ENCODE measurements at regions not wholly inside any gene's neighbourhood (a gene's known extent, or its start where the extent isn't known, plus 50 kb on each side); places are given as distances from the start of the nearest gene placed in this dataset.
"Not testable (repeated sequence)": the region's sequence is repeated elsewhere in the genome, so short reads cannot be mapped to it uniquely, and the experiment has no call there.

DNA sequence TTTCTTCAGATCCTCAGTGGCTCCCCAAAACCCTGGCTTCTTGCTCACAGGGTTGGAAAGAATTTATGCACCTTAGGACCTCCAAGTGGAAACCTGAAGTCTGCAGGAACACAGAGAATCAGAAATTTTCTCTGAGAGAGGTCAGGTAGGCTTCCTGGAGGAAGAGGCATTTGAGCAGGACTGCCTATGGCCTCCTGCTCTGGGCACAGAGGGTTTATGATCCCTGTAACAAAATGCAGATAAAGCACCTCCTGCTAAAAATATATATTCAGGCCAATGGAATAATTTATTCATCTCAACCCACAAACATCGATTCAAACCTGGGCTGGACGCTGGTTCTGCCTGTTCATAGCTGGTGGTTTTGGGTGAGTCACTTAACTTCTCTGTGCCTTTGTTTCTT, 68.1 kb upstream of the FGF3 start:
- no peak for FAIRE-seq

DNA sequence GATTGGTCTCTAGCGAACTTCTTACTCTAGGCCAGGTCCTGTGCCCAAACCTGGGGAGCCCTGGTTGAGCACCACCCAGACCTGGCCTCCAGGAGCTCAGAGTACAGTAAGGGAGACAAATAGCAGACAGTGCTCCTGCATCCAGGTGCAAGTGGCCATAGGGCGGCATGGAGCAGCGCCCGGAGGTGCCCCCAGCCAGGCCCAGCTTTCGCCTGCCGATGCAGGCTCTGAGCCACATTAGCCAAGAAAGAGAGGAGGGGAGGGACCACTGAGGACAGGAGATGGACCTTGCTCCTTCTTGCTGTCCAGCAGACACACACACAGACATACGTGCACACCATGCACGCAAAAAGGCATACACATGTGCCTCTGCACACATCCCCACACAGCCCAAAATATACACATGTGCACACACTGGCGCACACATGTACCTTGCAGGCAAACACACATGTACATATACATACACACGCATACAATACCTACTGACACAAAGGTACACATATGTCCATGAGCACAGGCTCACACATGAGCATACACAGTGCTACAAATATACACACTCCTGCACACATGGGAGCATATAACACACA, 68.7 kb upstream of the FGF3 start:
- no peak for FAIRE-seq

DNA sequence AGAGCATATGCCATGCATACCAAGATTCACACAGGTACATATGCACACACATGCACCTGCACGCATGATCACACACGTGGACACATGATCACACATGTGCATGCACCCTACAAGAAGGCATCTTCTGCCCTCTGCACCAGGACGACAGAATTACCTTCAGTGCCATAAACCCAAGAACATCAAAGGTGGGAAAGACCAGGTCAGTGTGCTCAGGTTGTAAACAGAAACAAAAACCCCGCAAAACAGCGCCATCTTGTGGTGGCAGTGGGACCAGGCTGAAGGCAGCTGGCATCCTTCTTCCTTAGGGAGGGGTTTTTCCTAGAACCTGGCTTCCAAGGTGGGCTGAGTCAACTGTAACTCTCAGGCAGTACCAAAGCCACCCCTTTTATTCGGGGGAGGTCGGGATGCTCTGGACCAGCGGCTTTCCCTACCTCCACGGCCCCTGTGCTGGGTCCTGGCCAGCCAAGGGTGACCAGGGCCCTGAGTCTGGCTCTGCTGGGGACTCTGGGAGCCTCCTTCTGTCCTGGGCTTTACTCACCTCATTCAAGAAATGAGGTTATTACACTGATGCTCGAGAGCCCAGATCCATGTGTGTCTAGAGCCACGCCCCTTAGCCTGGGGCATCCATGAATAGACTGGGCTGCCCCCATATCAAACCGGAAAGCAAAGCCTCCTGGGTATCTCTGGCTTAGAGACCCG, 69.4 kb upstream of the FGF3 start:
- no peak for FAIRE-seq

DNA sequence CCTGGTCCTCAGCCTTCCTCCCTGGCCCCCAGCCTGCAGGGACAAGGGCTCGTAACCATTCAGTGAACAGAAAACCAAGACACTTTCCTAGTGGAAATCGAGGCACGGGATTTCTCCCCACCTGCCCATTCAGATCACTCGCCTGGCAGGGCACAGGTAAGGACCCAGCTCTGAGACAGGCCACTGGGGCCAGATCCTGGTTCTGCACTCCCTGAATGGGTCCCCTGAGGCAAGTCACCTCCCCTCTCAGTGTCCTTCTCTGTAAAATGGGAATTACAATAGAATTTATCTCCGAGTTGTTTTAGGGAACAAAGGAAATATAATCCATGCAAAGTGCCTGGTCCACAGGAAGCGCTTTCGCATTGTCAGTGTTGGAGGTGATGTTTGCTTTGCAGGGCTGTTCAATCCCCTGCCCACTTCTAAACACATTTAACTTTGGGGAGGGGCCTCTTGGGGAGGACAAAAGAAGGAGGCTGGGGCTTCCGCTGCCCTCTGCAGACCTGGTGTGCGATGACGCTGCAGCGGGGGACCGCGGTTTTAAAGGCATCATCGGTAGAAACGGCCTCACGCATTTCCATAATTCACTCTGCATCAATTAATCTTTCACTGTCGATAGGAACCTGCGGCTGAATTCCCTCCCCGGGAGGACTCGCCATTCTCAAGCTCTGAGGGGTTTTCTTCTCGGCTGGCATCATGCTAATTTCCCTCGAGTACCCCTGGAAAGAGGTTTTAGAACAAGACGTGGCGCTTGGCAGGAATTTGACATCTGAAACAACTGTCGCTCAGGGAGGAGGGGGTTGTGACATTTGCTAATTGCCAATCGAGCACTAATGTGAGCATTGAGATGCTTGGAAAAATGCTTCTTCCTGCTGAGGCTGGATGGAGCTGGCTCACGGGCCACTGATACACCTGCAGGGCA, 70.4 kb upstream of the FGF3 start:
- no peak for FAIRE-seq

DNA sequence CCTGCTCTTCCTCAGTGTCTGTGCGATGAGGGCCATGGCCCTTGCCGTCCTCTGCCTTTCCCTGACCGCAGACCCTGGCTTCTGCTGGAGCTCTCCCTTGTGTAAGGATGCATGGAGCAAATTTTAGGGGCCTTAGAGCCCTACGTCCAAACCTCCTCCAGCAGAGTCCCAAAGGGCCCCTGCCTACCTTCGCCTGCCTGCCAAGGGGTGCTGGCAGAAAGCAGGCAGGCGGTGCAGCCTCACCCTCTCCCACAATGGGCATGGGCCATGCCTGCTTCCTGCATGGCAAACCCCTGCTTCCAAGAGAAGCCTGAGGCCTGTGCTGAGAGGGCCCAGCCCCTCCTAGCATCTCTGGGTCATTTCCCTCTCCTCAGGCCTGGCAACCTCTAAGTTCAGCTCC, 71.3 kb upstream of the FGF3 start:
- no peak for FAIRE-seq

DNA sequence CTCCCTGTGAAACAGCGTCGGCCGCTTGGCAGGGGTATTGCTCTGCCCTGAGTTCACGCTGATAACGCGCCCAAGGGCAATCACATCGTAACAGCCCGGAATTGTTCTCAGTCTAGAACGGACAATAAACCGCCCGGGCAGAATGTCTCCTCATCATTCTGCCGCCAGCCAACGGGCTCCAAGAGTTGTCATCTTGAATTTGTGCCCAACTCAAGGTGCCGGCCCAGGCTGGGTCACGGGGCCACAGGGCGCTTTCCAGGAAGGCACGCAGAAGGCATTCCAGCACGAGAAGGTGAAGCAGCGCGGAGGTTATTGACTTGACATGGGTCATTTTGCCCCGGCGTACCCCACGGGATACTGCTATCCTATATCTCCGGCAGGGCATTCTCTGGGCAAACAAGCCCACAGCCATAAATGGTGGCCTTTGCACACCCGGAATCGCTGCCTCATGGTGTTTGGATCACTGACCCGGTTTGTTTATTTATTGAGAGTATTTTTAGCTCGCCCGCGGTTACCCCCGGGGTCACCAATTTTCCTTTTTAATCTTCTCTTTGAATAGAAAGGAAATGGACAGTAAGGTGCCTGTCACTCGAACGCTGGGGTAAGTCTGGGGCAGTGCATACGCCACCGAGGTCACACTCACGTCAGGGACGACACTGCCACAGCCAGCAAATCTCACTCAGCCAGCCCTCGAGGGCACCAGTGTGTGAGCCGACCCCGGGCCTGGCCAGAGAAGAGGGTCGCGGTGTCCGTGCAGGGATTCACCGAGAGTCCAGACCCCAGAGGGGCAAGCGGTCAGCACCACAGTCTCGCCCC, 72.4 kb upstream of the FGF3 start:
- FAIRE-seq: no peak

DNA sequence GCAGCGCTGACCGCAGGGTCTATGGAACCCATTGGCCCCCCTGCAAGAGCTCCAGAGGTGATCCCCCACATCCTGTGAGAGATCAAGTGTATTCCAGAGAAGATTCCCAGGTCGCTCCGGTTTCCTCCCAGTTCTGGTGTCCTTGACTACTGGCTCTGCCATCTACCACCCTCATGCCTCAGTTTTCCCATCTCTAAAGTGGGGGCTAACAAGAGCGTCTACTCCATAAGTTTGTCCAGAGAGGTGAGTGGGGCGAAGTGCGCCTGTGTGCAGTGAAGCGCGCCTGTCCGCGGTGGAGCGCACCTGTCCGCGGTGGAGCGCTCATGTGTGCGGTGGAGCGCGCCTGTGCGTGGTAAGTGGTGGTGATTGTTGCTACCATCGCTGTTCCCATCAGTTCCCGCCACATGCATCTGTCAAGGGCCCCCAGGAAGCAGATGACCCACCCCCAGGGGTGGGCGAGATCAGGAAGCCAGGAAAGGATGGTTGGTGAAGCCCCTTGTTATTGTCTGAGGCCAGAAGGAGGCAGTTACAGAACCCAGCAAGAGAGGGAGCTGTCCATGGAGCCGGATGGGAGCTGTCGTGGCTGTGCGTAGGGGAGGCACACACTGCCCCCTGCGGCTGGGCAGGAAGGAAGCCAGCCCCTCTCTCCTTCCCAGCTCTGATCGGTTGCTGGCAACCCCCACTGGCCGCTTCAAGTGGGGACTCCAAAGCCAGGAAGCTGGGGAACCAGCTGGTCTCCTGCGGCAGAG, 73.2 kb upstream of the FGF3 start:
- no peak for FAIRE-seq

DNA sequence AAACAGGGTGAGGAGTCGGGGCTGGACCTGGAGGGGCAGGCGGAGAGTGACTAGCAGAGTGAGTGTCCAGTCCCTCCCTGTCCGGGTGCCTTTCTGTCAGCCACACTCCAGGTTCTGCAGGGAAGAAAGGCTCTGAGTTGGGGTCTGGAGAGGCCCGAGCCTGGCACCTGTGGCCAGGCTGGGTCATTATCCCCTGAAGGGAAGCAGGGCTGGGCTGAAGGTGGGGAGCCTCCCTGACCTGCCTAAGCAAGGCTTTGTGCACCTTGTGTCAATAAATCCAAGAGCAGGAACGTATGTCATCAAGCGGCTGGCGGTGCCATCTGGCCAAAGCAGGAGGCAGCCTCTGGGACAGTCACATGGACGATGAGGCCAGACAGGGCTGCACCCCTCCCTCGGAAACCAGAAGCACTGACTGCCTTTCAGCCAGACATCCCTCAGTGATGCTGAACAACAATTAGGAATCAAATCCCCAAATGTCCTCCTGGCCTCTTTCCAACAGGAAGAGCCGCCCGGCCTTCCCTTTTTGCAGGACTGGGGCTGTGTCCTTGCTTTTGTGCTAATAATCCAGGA, 73.9 kb upstream of the FGF3 start:
- no peak for FAIRE-seq

DNA sequence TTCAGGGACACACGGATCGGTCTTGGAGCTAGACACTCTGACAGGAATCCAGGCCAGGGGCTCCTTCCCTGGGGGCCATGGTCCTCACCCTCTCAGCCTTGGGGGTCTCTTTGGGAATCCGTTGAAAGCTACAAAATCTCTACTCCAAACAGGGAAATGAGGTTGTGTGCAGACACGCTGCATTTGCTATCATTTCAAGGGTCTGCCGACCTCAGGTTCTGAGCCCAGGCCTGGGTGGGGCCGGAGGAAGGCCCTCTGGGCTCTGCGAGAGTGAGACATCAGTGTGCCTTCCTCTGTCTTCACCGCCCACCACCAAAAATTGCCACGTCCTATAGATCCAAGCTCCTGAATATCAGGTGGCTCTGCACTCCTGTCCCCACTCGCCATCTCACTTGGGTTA, 74.4 kb upstream of the FGF3 start:
- no peak for FAIRE-seq

DNA sequence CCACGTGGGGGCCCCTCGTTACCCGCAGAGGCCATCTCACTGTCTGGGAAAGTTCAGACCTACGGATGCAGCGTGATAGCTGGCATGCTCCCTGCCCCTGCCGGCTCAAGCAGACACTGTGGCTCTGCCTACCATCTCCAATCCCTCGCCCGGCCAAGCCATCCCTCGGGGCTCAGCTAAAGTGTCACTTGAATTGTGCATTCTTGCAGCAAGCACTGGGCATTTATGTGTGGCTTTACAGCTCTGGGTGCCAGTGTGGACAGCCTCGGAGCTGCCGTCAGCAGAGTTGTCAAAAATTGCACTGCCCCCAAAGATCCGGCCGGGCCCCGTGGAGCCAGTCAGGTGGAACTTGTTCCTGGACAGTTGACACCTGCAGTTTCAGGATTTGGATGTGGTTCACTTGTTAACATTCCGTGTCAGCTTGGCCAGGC, 75.0 kb upstream of the FGF3 start:
- no peak for FAIRE-seq

DNA sequence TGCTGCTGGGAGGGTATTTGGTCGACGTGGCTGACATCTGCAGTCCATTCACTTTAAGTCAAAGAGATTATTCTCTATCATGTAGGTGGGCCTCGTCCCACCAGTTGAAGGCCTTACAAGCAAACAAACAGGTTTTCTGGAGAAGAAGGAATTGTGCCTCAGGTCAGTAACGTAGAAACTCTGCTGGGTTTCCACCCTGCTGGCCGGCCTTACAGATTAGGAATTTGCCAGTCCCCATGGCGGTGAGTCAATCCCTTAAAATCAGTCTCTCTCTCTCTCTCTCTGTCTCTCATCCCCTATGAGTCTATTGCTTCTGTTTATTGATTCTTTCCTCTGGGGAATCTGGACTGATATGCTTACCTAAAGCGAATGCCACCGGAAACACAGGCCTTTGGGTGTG, 75.4 kb upstream of the FGF3 start:
- FAIRE-seq: no peak

DNA sequence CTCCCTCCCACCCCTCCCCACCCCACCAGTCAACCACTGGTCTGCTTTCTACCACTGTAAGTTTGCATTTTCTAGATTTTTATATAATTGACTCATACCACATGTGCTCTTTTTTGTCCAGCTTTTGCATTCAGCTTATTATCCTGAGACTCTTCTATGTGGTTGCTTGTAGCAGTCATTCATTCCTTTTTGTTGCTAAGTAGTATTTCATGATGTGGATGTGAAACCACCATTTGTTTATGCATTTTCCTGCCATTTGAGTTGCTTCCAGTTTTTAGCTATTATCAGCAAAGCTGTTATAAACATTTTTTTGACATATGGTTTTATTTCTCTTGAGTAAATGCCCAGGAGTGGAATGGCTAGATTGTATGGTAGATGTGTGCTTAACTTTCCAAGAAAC, 77.0 kb upstream of the FGF3 start:
- no peak for FAIRE-seq

DNA sequence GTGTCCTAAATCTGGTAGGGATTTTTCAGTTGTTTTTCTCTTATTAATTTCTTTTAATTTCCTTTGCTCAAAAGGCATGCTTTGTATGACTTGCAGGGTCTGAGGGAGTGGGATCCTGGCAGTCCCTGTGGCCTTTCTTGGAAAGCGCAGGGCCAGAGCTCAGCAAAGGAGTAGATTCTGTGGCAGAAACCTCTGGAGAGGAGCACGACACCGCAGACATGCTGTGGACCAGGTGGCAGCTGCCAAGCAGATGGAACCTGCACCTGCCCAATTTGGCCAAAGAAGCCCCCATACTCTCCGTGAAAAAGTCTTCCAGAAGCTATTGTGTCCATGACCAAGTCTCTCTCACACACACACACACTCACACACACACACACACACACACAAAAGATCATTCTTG, 78.9 kb upstream of the FGF3 start:
- FAIRE-seq: no peak

DNA sequence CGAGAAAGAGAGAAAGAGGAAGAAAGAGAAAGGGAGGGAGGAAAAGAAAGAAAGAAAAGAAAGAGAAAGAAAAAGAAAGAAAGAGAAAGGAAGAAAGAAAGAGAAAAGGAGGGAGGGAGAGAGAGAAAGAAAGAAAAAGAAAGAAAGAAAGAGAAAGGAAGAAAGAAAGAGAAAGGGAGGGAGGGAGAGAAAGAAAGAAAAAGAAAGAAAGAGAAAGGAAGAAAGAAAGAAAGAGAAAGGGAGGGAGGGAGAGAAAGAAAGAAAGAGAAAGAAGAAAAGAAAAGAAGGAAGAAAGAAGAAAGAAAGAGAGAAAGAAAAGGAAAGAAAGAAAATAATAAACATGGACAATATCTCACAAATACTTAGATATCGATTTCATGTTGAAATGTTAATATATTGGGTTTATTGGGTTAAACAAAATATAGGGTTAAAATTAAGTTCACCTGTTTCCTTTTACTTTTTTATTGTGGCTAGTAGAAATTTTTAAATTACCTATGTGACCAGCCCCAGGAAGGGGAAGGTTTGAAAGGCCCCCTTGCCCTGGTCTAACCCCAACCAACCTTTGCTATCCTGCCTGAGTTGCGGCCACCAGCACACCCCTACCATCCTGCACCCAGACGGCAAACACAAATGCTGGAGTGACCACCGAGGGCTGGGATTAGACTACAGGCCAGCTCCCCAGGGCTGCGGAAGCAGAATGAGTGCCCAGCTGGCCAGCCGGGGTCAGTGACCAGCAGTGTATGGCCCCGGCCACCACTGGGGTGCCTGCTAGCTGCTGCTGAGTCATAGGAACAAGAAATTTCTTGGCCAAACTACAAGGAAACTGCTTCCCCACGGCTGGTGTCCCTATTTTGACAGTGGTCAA, 81.0 kb upstream of the FGF3 start:
- no peak for FAIRE-seq

DNA sequence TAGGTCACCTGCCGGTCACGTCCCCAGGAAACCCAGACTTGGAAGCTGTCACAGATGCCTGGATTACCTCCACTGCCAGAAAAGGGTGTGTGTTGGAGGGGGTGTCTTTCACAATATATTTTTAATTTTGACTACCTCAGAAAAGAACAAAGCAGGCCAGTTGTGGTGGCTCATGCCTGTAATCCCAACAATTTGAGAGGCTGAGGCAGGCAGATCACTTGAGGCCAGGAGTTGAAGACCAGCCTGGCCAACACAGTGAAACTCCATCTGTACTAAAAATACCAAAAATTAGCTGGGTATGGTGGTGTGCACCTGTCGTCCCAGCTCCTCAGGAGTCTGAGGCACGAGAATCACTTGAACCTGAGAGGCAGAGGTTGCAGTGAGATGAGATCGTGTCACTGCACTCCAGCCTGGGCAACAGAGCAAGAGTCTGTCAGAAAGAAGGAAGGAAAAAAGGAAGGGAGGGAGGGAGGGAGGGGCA, 81.6 kb upstream of the FGF3 start:
- not testable (repeated sequence) for FAIRE-seq

DNA sequence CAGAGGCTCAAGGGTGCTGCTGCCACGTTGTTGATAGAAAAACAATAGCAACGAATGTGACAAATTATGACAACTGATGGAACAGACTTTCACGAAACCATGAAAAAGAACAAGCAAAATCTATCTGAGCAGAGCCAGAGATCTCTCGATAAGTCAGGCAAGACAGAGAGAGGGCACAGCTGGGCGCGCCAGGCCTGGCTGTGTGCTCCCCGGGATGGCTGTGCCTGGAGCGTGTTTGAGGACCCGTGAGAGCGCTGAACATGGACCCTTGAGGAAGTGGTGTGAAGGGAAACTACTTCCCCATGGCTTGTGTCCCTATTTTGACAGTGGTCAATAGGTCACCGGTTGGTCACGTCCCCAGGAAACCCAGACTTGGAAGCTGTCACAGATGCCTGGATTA, 83.1 kb upstream of the FGF3 start:
- FAIRE-seq: no peak

DNA sequence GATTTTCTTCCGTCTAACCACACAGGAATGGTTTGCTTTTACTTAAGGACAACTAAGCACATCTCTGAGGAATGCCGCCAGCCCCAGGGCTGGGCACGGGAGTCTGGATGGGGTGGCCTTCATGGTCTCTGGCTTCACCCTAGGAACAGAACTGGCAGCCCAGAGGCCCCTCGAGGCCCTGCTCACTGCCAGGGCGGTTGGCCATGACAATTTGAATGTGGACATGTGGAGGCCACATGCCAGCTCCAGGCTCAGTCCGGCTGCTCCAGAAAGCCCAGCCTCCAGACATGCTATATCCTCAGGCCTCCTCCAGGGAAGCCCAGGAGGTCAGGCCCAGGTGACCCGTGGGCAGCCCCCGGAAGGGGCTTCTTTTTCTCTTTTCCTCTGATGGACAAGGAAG, 84.0 kb upstream of the FGF3 start:
- FAIRE-seq: no peak

DNA sequence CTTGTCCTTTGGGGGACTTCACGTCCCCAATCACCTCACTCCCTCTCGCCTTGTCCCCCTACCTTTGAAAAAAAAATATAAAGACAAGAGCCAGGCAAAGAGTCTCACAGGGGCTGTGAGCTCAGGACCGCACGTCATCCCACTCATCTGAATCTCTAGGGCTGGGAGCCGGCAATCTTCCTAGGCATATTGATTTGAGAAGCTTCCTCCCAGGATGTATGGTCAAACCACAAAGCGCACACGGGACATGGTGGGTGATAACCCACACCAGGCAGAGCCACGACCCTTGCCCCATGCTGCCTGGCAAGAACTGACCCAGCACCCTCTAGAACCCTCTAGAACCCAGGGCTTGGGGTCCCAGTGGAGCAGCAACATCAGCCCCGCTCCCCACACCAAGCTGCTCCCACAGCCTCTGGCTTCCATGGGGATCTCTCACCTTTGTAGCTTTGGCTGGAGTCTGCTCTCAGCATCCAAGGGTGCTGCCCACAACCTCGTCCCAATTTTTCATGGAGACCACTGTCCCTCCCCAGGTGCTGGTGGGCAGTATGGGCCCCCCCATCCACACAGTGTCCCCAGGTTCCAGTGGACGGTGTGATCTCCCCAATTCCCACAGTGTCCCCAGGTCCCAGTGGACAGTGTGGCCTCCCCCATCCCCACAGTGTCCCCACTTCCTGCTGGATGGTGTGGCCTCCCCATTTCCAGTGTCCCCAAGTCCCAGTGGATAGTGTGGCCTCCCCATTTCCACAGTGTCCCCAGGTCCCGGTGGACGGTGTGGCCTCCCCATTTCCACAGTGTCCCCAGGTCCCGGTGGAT, 85.2 kb upstream of the FGF3 start:
- no peak for FAIRE-seq

DNA sequence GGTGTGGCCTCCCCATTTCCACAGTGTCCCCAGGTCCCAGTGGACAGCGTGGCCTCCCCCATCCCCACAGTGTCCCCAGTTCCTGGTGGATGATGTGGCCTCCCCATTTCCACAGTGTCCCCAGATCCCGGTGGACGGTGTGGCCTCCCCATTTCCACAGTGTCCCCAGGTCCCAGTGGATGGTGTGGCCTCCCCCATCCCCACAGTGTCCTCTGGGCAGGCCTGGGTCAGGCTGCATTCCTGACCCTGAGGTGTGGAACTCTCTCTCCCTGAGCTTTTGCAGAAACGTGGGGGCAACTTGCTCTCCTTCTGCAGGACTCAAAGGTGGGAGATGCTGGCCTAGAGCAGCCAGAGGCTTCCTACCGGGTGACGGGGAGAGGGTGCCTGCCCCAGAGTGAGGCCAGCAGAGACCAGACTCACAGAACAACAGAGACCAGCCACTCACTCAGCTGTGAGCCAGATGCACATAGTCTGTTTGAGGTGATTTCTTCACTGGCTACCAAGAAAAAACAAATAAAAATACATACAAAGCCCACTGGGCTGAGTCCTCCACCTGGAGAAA, 85.8 kb upstream of the FGF3 start:
- no peak for FAIRE-seq
